HG03457 (cell line): ENCODE measurements at regions not wholly inside any gene's neighbourhood (a gene's known extent, or its start where the extent isn't known, plus 50 kb on each side); places are given as distances from the start of the nearest gene placed in this dataset.

ENCODE experiments used
- ATAC-seq: cut with Tn5 transposase; IDR thresholded peaks from one replicate; pipeline ENCODE4 v1.9.1; 2021; ENCODE audit warnings: moderate number of reproducible peaks; ENCODE audit not compliant: unreplicated experiment

- ATAC-seq: no peak
Measured at GRCh38 chr12:59093073-59093772, 172.9 kb upstream of the LRIG3 start.

GRCh38 chr12:59088673-59089072, 168.4 kb upstream of the LRIG3 start:
- ATAC-seq: no peak

- ATAC-seq: no peak
Measured at GRCh38 chr12:59087691-59088090, 167.4 kb upstream of the LRIG3 start.

GRCh38 chr12:59087077-59087673, 166.9 kb upstream of the LRIG3 start:
- no peak for ATAC-seq

GRCh38 chr12:59086126-59086525, 165.8 kb upstream of the LRIG3 start:
- ATAC-seq: no peak

- ATAC-seq: no peak
Measured at GRCh38 chr12:59085690-59086089, 165.4 kb upstream of the LRIG3 start.

GRCh38 chr12:59084511-59085375, 164.4 kb upstream of the LRIG3 start:
- no peak for ATAC-seq

- no peak for ATAC-seq
Measured at GRCh38 chr12:59082952-59083351, 162.6 kb upstream of the LRIG3 start.

GRCh38 chr12:59080101-59080500, 159.8 kb upstream of the LRIG3 start:
- ATAC-seq: no peak

- no peak for ATAC-seq
Measured at GRCh38 chr12:59079472-59079871, 159.2 kb upstream of the LRIG3 start.

- ATAC-seq: no peak
Measured at GRCh38 chr12:59079002-59079401, 158.7 kb upstream of the LRIG3 start.

GRCh38 chr12:59077575-59078426, 157.5 kb upstream of the LRIG3 start:
- no peak for ATAC-seq

GRCh38 chr12:59077153-59077552, 156.8 kb upstream of the LRIG3 start:
- ATAC-seq: no peak

- no peak for ATAC-seq
Measured at GRCh38 chr12:59076622-59077021, 156.3 kb upstream of the LRIG3 start.

- no peak for ATAC-seq
Measured at GRCh38 chr12:59075968-59076490, 155.7 kb upstream of the LRIG3 start.

GRCh38 chr12:59075141-59075540, 154.8 kb upstream of the LRIG3 start:
- no peak for ATAC-seq

- no peak for ATAC-seq
Measured at GRCh38 chr12:59070322-59070933, 150.1 kb upstream of the LRIG3 start.

- ATAC-seq: no peak
Measured at GRCh38 chr12:59069516-59069915, 149.2 kb upstream of the LRIG3 start.

GRCh38 chr12:59068436-59068835, 148.1 kb upstream of the LRIG3 start:
- ATAC-seq: no peak

GRCh38 chr12:59067083-59067482, 146.8 kb upstream of the LRIG3 start:
- no peak for ATAC-seq
